SW 1271 (cell line): ENCODE measurements at regions not wholly inside any gene's neighbourhood (a gene's known extent, or its start where the extent isn't known, plus 50 kb on each side); places are given as distances from the start of the nearest gene placed in this dataset.

Source experiments
- DNase-seq, 2 experiments: peaks; one replicate each; lab custom pipeline; 2025; lab: John Stamatoyannopoulos, UW

GRCh38 chr6:98136333-98136732, 698.0 kb upstream of the POU3F2 start:
- DNase-seq, result no peak

GRCh38 chr6:98137391-98137790, 697.0 kb upstream of the POU3F2 start:
- no peak for DNase-seq

GRCh38 chr6:98142839-98143238, 691.5 kb upstream of the POU3F2 start:
- no peak for DNase-seq

GRCh38 chr6:98146656-98147055, 687.7 kb upstream of the POU3F2 start:
- no peak for DNase-seq

GRCh38 chr6:98156580-98156979, 677.8 kb upstream of the POU3F2 start:
- DNase-seq, result no peak

- no peak for DNase-seq
Measured at GRCh38 chr6:98179606-98180005, 654.8 kb upstream of the POU3F2 start.

GRCh38 chr6:98200084-98200483, 634.3 kb upstream of the POU3F2 start:
- DNase-seq, result no peak

- no peak for DNase-seq
Measured at GRCh38 chr6:98203170-98203806, 631.1 kb upstream of the POU3F2 start.

GRCh38 chr6:98212468-98212867, 621.9 kb upstream of the POU3F2 start:
- no peak for DNase-seq

- no peak for DNase-seq
Measured at GRCh38 chr6:98215531-98215930, 618.8 kb upstream of the POU3F2 start.

- DNase-seq, result no peak
Measured at GRCh38 chr6:98230250-98230649, 604.1 kb upstream of the POU3F2 start.

GRCh38 chr6:98239057-98239456, 595.3 kb upstream of the POU3F2 start:
- DNase-seq, result no peak

- no peak for DNase-seq
Measured at GRCh38 chr6:98241630-98242029, 592.7 kb upstream of the POU3F2 start.

GRCh38 chr6:98254624-98255023, 579.8 kb upstream of the POU3F2 start:
- DNase-seq, result no peak

- DNase-seq, result no peak
Measured at GRCh38 chr6:98260382-98260781, 574.0 kb upstream of the POU3F2 start.

- no peak for DNase-seq
Measured at GRCh38 chr6:98272060-98272459, 562.3 kb upstream of the POU3F2 start.

GRCh38 chr6:98274691-98275090, 559.7 kb upstream of the POU3F2 start:
- no peak for DNase-seq

GRCh38 chr6:98280492-98280891, 553.9 kb upstream of the POU3F2 start:
- no peak for DNase-seq

- no peak for DNase-seq
Measured at GRCh38 chr6:98286620-98287019, 547.8 kb upstream of the POU3F2 start.

- DNase-seq, result no peak
Measured at GRCh38 chr6:98287876-98288275, 546.5 kb upstream of the POU3F2 start.

GRCh38 chr6:98292810-98293209, 541.6 kb upstream of the POU3F2 start:
- no peak for DNase-seq

GRCh38 chr6:98295515-98296175, 538.7 kb upstream of the POU3F2 start:
- DNase-seq, result no peak

- DNase-seq, result no peak
Measured at GRCh38 chr6:98308564-98308963, 525.8 kb upstream of the POU3F2 start.

- no peak for DNase-seq
Measured at GRCh38 chr6:98310443-98310842, 523.9 kb upstream of the POU3F2 start.
